Caco-2 (cell line): ENCODE measurements at regions not wholly inside any gene's neighbourhood (a gene's known extent, or its start where the extent isn't known, plus 50 kb on each side); places are given as distances from the start of the nearest gene placed in this dataset.

ENCODE experiments used
- BruUV-seq: library from RNA; stranded (reverse); fragments of 400-500 nt; replicated peaks from 2 replicates; lab custom pipeline; 2021; lab: Mats Ljungman, UMichigan
- CTCF ChIA-PET: fragments of 300-600 bp; sonication (Branson Sonifier 250); formaldehyde crosslinking; loops from one replicate; lab custom pipeline; 2022; ENCODE audit warnings: antibody characterized with exemption; lab: Charles Lee
- POLR2A ChIA-PET: fragments of 300-600 bp; sonication (Branson Sonifier 250); formaldehyde crosslinking; loops from one replicate; lab custom pipeline; 2022; ENCODE audit warnings: antibody characterized with exemption; lab: Charles Lee
- DNase-seq, 2 experiments: peaks; one replicate each; pipeline versions ENCODE4 v3.0.0 to v3.0.0-alpha.2; 2020 to 2022
- H3K27me3 ChIP-seq: replicated peaks from 2 replicates; pipeline ENCODE4 v1.6.0; 2011; ENCODE audit warnings: low read length; ENCODE audit not compliant: control insufficient read depth, insufficient read depth
- H3K36me3 ChIP-seq: 2 replicates; pipeline ENCODE4 v1.5.1; 2011; ENCODE audit warnings: low read length; ENCODE audit not compliant: control insufficient read depth, insufficient read depth
- H3K4me1 ChIP-seq: fragments of 250-450 bp; sonication (Bioruptor Pico); 2 replicates; pipeline ENCODE4 v1.5.1; 2020; ENCODE audit warnings: mild to moderate bottlenecking
- H3K4me3 ChIP-seq: 2 replicates; pipeline ENCODE4 v1.5.1; 2011; ENCODE audit warnings: low read depth, mild to moderate bottlenecking, control low read depth, low read length
- H3K9me3 ChIP-seq: fragments of 250-450 bp; sonication (Bioruptor Pico); 2 replicates; pipeline ENCODE4 v1.5.1; 2020; ENCODE audit warnings: mild to moderate bottlenecking, moderate library complexity
- H3K27ac Mint-ChIP-seq: one replicate; pipeline ENCODE4 v1.8.0; 2022; ENCODE audit warnings: mixed read lengths; ENCODE audit not compliant: unreplicated experiment
- H3K27me3 Mint-ChIP-seq: one replicate; pipeline ENCODE4 v1.8.0; 2022; ENCODE audit warnings: mixed read lengths; ENCODE audit not compliant: insufficient read depth, unreplicated experiment
- H3K36me3 Mint-ChIP-seq: one replicate; pipeline ENCODE4 v1.8.0; 2022; ENCODE audit warnings: mild to moderate bottlenecking, mixed read lengths; ENCODE audit not compliant: insufficient read depth, unreplicated experiment
- H3K4me1 Mint-ChIP-seq: one replicate; pipeline ENCODE4 v1.8.0; 2022; ENCODE audit warnings: low read depth, mixed read lengths; ENCODE audit not compliant: unreplicated experiment
- H3K4me3 Mint-ChIP-seq: one replicate; pipeline ENCODE4 v1.8.0; 2022; ENCODE audit warnings: mild to moderate bottlenecking, moderate library complexity, mixed read lengths; ENCODE audit not compliant: unreplicated experiment
- H3K9me3 Mint-ChIP-seq: one replicate; pipeline ENCODE4 v1.8.0; 2022; ENCODE audit warnings: mixed read lengths; ENCODE audit not compliant: unreplicated experiment
- intact Hi-C: fragments of 100-400 bp; cut with micrococcal nuclease; formaldehyde crosslinking; loops from one replicate; pipeline ENCODE4 v1.10.0; 2022; ENCODE audit not compliant: unreplicated experiment
- TF ChIP-seq, protein P1 (sequence below), 2 experiments: fragments of 200-600 bp in 1 of 2; IDR thresholded peaks; 1 replicate in 1 of 2; 2 replicates in 1 of 2; pipeline versions ENCODE4 v1.5.1 to v1.8.0; 2011 to 2022; ENCODE audit warnings: antibody characterized with exemption in 1 of 2, control low read depth in 1 of 2, inconsistent platforms in 1 of 2, low read depth in 1 of 2, low read length in 1 of 2, mild to moderate bottlenecking in 1 of 2, moderate library complexity in 1 of 2; ENCODE audit not compliant: insufficient read depth in 1 of 2, severe bottlenecking in 1 of 2, unreplicated experiment in 1 of 2

DNA sequence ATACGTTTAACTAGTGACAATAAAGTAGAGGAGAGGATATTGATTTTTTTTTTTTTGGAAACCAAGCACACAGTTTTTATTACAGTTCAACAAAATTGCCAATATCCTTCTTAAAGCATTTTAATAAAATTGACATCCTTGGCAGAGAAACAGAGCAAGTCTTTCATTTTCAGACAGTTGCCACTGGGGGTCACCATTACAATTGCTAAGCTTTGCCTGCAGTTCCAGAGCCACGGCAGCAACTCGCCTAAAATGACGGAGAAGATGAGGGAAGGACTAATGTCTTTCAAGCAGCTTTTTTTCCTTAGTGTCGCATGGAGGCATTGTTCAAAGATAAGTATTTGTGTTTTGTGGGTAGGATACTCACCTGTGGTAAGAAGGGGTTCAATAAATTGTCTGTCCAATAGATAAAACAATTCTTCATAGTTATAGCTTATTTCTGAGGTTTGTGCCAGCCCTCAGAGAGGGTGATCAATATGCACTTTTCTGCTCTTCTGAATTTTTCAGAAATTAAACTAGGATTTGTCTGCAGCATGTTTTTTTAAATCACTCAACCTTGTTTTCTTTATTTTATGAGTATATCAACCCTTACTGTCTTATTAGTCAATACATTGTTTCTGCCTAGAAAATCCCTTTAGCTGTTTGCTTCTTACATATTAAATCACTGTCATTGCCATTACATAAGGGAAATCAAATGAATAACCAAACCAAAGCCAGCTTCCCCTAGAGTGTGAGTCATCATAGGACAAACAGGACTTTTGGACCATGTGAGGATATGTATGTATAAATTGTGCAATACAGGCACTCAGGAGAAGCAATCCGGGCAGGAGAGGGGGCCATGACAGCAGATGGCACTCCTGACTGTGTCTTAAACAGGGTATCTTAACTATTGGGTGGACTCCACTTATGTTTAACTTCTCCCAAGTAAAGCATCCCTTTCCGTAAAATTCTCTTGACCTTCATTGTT, 508.1 kb upstream of the ARX start:
- H3K4me3 ChIP-seq = no peak overlapping the region
- peak; percentile 45 to 47 for DNase-seq
- POLR2A ChIA-PET = no interaction called here
- H3K36me3 ChIP-seq = no peaks in the 10 kb centered on the region
- Mint-ChIP-seq H3K27me3 (peaks cover 2% of the 10 kb centered on the region), H3K4me3 (peak overlapping the region; percentile 24), H3K9me3 (no peaks in the 10 kb centered on the region), H3K36me3 (no peaks in the 10 kb centered on the region), H3K27ac (no peak overlapping the region), H3K4me1 (no peaks in the 10 kb centered on the region)
- TF ChIP-seq, protein P1, sequence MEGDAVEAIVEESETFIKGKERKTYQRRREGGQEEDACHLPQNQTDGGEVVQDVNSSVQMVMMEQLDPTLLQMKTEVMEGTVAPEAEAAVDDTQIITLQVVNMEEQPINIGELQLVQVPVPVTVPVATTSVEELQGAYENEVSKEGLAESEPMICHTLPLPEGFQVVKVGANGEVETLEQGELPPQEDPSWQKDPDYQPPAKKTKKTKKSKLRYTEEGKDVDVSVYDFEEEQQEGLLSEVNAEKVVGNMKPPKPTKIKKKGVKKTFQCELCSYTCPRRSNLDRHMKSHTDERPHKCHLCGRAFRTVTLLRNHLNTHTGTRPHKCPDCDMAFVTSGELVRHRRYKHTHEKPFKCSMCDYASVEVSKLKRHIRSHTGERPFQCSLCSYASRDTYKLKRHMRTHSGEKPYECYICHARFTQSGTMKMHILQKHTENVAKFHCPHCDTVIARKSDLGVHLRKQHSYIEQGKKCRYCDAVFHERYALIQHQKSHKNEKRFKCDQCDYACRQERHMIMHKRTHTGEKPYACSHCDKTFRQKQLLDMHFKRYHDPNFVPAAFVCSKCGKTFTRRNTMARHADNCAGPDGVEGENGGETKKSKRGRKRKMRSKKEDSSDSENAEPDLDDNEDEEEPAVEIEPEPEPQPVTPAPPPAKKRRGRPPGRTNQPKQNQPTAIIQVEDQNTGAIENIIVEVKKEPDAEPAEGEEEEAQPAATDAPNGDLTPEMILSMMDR (IDR thresholded peaks at IDR 0.05; ENCODE audit: insufficient read depth in 1 of 2, low read depth in 1 of 2, low read length in 1 of 2, severe bottlenecking in 1 of 2, unreplicated experiment in 1 of 2) = peak in 1 of 2 experiments; percentile 48
- no peaks in the 10 kb centered on the region for H3K9me3 ChIP-seq
- no peaks in the 10 kb centered on the region for H3K27me3 ChIP-seq
- no TSS peak for BruUV-seq
- intact Hi-C loops = loop anchor here (5.0 kb wide), 1 partner anchor 193 kb away; no protein-coding TSS in a partner anchor
- 0 out of 2 replicates have a peak, but pooled peaks cover 4% of the 10 kb centered on the region for H3K4me1 ChIP-seq
- CTCF ChIA-PET = interaction anchor here (0.7 to 1.5 kb wide), 4 partner anchors 25 to 594 kb away, joined by 3 to 4 read pairs (median 4); no protein-coding TSS in a partner anchor

DNA sequence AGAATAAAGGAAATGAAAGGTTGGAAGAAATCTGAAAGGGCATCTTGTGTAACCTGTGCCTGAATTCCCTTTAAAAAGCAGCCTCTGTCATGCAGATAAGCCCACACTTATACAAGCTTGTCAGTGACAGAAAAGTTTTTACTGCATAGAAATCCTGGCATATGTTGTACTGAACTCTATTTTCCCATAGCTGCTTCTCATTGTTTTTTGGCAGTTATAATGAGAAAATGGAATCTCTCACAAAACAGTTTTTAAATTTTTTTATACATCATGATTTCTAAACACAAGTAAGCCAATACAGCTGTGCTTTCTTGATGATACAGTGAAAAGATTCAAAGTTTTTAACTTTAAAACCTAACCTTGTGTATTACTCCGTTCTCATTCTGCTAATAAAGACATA, 511.4 kb upstream of the ARX start:
- TF ChIP-seq, protein P1 (IDR thresholded peaks at IDR 0.05; ENCODE audit: insufficient read depth in 1 of 2, low read depth in 1 of 2, low read length in 1 of 2, severe bottlenecking in 1 of 2, unreplicated experiment in 1 of 2) = no peak
- CTCF ChIA-PET = no interaction called here
- POLR2A ChIA-PET = no interaction called here
- H3K27ac Mint-ChIP-seq = no peak overlapping the region
- intact Hi-C loops = no loop called here
- Histone ChIP-seq H3K36me3 (no peaks in the 10 kb centered on the region), H3K9me3 (no peaks in the 10 kb centered on the region), H3K27me3 (no peaks in the 10 kb centered on the region), H3K4me1 (0 out of 2 replicates have a peak, but pooled peaks cover 4% of the 10 kb centered on the region), H3K4me3 (no peak overlapping the region)
- H3K9me3 Mint-ChIP-seq = no peaks in the 10 kb centered on the region
- no peaks in the 10 kb centered on the region for H3K4me1 Mint-ChIP-seq
- peaks cover 2% of the 10 kb centered on the region for H3K27me3 Mint-ChIP-seq
- no peaks in the 10 kb centered on the region for H3K36me3 Mint-ChIP-seq
- H3K4me3 Mint-ChIP-seq = no peak overlapping the region
- DNase-seq = no peak
- BruUV-seq = no TSS peak

DNA sequence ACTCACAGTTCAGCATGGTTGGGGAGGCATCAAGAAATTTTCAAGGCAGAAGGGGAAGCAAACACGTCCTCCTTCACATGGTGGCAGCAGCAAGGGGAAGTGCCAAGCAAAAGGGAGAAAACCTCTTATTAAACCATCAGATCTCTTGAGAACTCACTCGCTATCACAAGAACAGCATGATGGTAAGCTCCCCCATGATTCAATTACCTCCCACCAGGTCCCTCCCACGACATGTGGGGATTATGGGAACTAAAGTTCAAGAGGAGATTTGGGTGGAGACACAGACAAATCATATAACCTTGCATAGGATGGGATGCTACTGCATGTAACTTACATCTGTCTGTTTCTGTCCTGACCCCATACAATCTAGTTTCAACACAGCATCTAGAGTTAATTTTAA, 511.8 kb upstream of the ARX start:
- H3K9me3 Mint-ChIP-seq = no peaks in the 10 kb centered on the region
- no peak overlapping the region for H3K4me3 Mint-ChIP-seq
- Histone ChIP-seq H3K4me3 (no peak overlapping the region), H3K9me3 (no peaks in the 10 kb centered on the region), H3K36me3 (no peaks in the 10 kb centered on the region), H3K4me1 (0 out of 2 replicates have a peak, but pooled peaks cover 4% of the 10 kb centered on the region), H3K27me3 (no peaks in the 10 kb centered on the region)
- no peaks in the 10 kb centered on the region for H3K4me1 Mint-ChIP-seq
- H3K27me3 Mint-ChIP-seq = peaks cover 2% of the 10 kb centered on the region
- TF ChIP-seq, protein P1 (IDR thresholded peaks at IDR 0.05; ENCODE audit: insufficient read depth in 1 of 2, low read depth in 1 of 2, low read length in 1 of 2, severe bottlenecking in 1 of 2, unreplicated experiment in 1 of 2) = no peak
- H3K27ac Mint-ChIP-seq = no peak overlapping the region
- no TSS peak for BruUV-seq
- intact Hi-C loops = no loop called here
- ChIA-PET CTCF (no interaction called here), POLR2A (no interaction called here)
- no peak for DNase-seq
- no peaks in the 10 kb centered on the region for H3K36me3 Mint-ChIP-seq
